ENCODE measurements at regions not wholly inside any gene's neighbourhood (a gene's known extent, or its start where the extent isn't known, plus 50 kb on each side); places are given as distances from the start of the nearest gene placed in this dataset.

- intact Hi-C loops (cut with DNase I): no loop called here
- Histone ChIP-seq H3K36me3 (no peaks in the 10 kb centered on the region), H3K4me3 (no peak overlapping the region), H3K27me3 (no peaks in the 10 kb centered on the region), H3K27ac (no peak overlapping the region), H3K9me3 (no peaks in the 10 kb centered on the region), H3K4me1 (peaks cover 0 to 8% (median 0%) of the 10 kb centered on the region in 3 donors)
- TF ChIP-seq POLR2A (IDR thresholded peaks at IDR 0.05): no peak
- peak in 5 of 6 experiments; percentile 64 to 85 (median 78) for TF ChIP-seq CTCF (IDR thresholded peaks at IDR 0.05)
- DNase-seq: no peak
- 73 to 83% methylated on average over 4 of the region's 4 CpGs for WGBS, 2 donors
These were observed 261.6 kb upstream of the LMCD1 start for GRCh38 chr3:8239718-8240695.

DNA sequence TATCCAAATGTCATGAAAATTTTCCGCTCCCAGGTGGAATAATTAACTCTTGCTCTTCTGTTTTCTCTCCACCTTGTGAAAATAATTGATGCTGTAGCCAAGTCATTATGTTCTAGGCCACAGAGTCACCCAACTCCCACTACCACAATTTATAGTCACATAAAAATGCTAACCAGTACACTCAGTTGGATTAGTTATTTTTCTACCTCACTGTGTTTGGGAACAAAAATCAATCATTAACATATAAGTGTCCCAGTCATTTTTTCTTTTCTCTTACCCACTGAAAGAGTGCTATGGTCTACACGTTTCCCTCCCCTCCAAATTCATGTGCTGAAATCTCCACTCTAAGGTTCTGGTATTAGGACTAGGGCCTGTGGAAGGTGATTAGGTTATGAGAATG lies 255.6 kb upstream of the LMCD1 start:
- 50 to 61% methylated on average over 2 of the region's 2 CpGs for WGBS, 2 donors
- no peaks in the 10 kb centered on the region for H3K36me3 ChIP-seq
- H3K4me1 ChIP-seq: no peaks in the 10 kb centered on the region
- no peak overlapping the region for H3K27ac ChIP-seq
- no peaks in the 10 kb centered on the region for H3K27me3 ChIP-seq
- intact Hi-C loops (cut with DNase I): no loop called here
- no peak for DNase-seq
- no peaks in the 10 kb centered on the region for H3K9me3 ChIP-seq
- no peak for TF ChIP-seq POLR2A (IDR thresholded peaks at IDR 0.05)
- no peak for TF ChIP-seq CTCF (IDR thresholded peaks at IDR 0.05)
- no peak overlapping the region for H3K4me3 ChIP-seq

DNA sequence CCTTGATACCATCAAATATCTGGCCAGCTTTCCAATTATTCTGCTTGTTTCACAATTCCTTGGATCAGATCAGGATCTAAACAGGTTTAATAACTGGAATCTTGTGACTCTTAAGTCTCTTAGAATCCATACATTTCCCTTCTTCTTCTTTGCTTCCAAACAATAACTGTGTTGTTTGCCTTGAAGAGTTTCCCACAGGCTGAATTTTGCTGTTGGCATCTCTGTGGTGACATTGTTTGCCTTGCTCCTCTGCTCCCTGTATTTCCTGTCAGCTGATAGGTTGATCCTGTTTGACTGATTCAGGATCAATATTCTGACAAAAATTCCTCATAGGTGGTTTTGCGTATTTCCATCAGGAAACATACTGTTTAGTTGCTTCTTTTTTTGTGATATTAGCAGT lies 248.4 kb upstream of the LMCD1 start:
- TF ChIP-seq POLR2A (IDR thresholded peaks at IDR 0.05) (no peak), CTCF (IDR thresholded peaks at IDR 0.05) (no peak)
- no peak overlapping the region for H3K4me3 ChIP-seq
- H3K9me3 ChIP-seq: no peaks in the 10 kb centered on the region
- H3K27me3 ChIP-seq: no peaks in the 10 kb centered on the region
- intact Hi-C loops (cut with DNase I): no loop called here
- peaks cover 0 to 24% (median 0%) of the 10 kb centered on the region in 3 donors for H3K4me1 ChIP-seq
- no peak for DNase-seq
- H3K27ac ChIP-seq: no peak overlapping the region
- 92 to 94% methylated on average over 1 of the region's 1 CpG for WGBS, 2 donors
- no peaks in the 10 kb centered on the region for H3K36me3 ChIP-seq

DNA sequence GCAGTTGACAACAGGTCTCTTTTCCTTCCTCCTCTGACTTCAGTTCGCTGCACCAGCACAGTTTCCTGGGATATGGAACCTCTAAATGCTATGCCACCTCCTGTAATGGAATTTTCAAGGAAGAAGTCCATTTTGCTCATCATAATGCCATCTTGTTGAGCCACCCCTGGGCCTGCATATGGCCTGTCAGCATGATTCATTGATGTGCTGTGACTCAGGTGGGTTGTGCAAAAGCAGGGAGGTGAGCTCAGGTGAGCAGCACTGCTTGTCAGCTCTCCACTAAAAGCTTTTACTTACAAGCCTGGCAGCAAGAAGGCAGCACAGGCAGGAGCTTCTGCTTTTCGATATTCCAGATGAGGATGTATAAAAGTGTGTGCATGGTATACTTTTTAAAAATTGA lies 247.1 kb upstream of the LMCD1 start:
- Histone ChIP-seq H3K27ac (no peak overlapping the region), H3K4me3 (no peak overlapping the region), H3K27me3 (no peaks in the 10 kb centered on the region), H3K4me1 (peaks cover 0 to 24% (median 0%) of the 10 kb centered on the region in 3 donors), H3K36me3 (no peaks in the 10 kb centered on the region), H3K9me3 (no peaks in the 10 kb centered on the region)
- 57 to 66% methylated on average over 2 of the region's 2 CpGs for WGBS, 2 donors
- TF ChIP-seq POLR2A (IDR thresholded peaks at IDR 0.05) (no peak), CTCF (IDR thresholded peaks at IDR 0.05) (no peak)
- DNase-seq: no peak
- intact Hi-C loops (cut with DNase I): no loop called here

DNA sequence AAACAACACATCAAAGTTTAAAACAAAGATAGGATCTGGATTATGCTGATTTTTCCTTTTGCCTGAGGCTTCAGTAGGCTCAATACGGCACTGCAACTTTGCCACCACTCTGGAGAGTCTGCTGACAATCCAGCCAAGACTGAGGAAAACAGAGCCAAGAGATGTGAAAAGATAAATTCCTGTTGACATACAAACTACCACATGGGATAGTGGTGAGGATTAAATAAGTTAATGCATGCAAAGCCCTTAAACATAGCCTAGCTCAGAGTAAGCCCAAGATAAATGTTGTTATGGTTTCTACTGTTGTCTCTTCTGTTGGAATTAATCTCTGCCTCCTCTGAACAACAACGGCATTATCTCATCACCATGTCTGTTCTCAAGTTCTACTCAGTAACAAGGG lies 245.9 kb upstream of the LMCD1 start:
- intact Hi-C loops (cut with DNase I): no loop called here
- 25 to 30% methylated on average over 2 of the region's 2 CpGs for WGBS, 2 donors
- H3K4me1 ChIP-seq: peaks cover 0 to 24% (median 0%) of the 10 kb centered on the region in 3 donors
- H3K4me3 ChIP-seq: no peak overlapping the region
- no peaks in the 10 kb centered on the region for H3K27me3 ChIP-seq
- H3K36me3 ChIP-seq: no peaks in the 10 kb centered on the region
- no peak for DNase-seq
- no peaks in the 10 kb centered on the region for H3K9me3 ChIP-seq
- no peak overlapping the region for H3K27ac ChIP-seq
- TF ChIP-seq CTCF (IDR thresholded peaks at IDR 0.05) (no peak), POLR2A (IDR thresholded peaks at IDR 0.05) (no peak)
